NCI-H1694 (cell line): ENCODE measurements at regions not wholly inside any gene's neighbourhood (a gene's known extent, or its start where the extent isn't known, plus 50 kb on each side); places are given as distances from the start of the nearest gene placed in this dataset.

Source experiments
- DNase-seq: peaks from one replicate; lab custom pipeline; 2025; lab: John Stamatoyannopoulos, UW

- no peak for DNase-seq
Measured at GRCh38 chr14:40899435-40899834, 707.2 kb upstream of the LRFN5 start.

GRCh38 chr14:40894846-40895245 is 711.8 kb upstream of the LRFN5 start:
- no peak for DNase-seq

- no peak for DNase-seq
Measured at GRCh38 chr14:40889126-40889525, 717.5 kb upstream of the LRFN5 start.

GRCh38 chr14:40887912-40888311 is 718.8 kb upstream of the LRFN5 start:
- no peak for DNase-seq

GRCh38 chr14:40870252-40870651 is 736.4 kb upstream of the LRFN5 start:
- DNase-seq: peak; percentile 7

GRCh38 chr14:40859055-40859454 is 747.6 kb upstream of the LRFN5 start:
- no peak for DNase-seq

GRCh38 chr14:40855343-40855742 is 751.3 kb upstream of the LRFN5 start:
- DNase-seq: no peak

GRCh38 chr14:40850191-40850590 is 756.5 kb upstream of the LRFN5 start:
- DNase-seq: no peak

GRCh38 chr14:40847480-40847879 is 759.2 kb upstream of the LRFN5 start:
- DNase-seq: no peak

GRCh38 chr14:40842816-40843215 is 763.9 kb upstream of the LRFN5 start:
- no peak for DNase-seq

- no peak for DNase-seq
Measured at GRCh38 chr14:40841886-40842285, 764.8 kb upstream of the LRFN5 start.

GRCh38 chr14:40838601-40839000 is 768.1 kb upstream of the LRFN5 start:
- DNase-seq: no peak

GRCh38 chr14:40806471-40806870 is 800.2 kb upstream of the LRFN5 start:
- no peak for DNase-seq

GRCh38 chr14:40796168-40796567 is 810.5 kb upstream of the LRFN5 start:
- DNase-seq: no peak

GRCh38 chr14:40784860-40785259 is 821.8 kb upstream of the LRFN5 start:
- no peak for DNase-seq

GRCh38 chr14:40762685-40763084 is 844.0 kb upstream of the LRFN5 start:
- no peak for DNase-seq

- no peak for DNase-seq
Measured at GRCh38 chr14:40762177-40762576, 844.5 kb upstream of the LRFN5 start.

- no peak for DNase-seq
Measured at GRCh38 chr14:40760704-40761103, 846.0 kb upstream of the LRFN5 start.

- DNase-seq: no peak
Measured at GRCh38 chr14:40758076-40758475, 848.6 kb upstream of the LRFN5 start.

- DNase-seq: no peak
Measured at GRCh38 chr14:40757376-40757950, 849.2 kb upstream of the LRFN5 start.

- DNase-seq: no peak
Measured at GRCh38 chr14:40733206-40733605, 873.5 kb upstream of the LRFN5 start.

- DNase-seq: no peak
Measured at GRCh38 chr14:40727107-40727506, 879.6 kb upstream of the LRFN5 start.

- no peak for DNase-seq
Measured at GRCh38 chr14:40713387-40713786, 893.3 kb upstream of the LRFN5 start.

- no peak for DNase-seq
Measured at GRCh38 chr14:40697231-40697630, 909.4 kb upstream of the LRFN5 start.

- no peak for DNase-seq
Measured at GRCh38 chr14:40694023-40694422, 912.7 kb upstream of the LRFN5 start.
